ENCODE measurements at regions not wholly inside any gene's neighbourhood (a gene's known extent, or its start where the extent isn't known, plus 50 kb on each side); places are given as distances from the start of the nearest gene placed in this dataset.

- TF ChIP-seq GATA3 (IDR thresholded peaks at IDR 0.05; ENCODE audit: low read depth, low read length): peak; percentile 41; the same call in 1 of the 2 replicates
- TF ChIP-seq GATA2 (IDR thresholded peaks at IDR 0.05; ENCODE audit: low read depth, low read length): no peak
Measured at GRCh38 chr11:109770323-109770722, 322.9 kb upstream of the ZC3H12C start.

GRCh38 chr11:109772892-109773291 lies 320.3 kb upstream of the ZC3H12C start:
- TF ChIP-seq GATA3 (IDR thresholded peaks at IDR 0.05; ENCODE audit: low read depth, low read length): no peak
- no peak for TF ChIP-seq GATA2 (IDR thresholded peaks at IDR 0.05; ENCODE audit: low read depth, low read length)

GRCh38 chr11:109775686-109776085 lies 317.5 kb upstream of the ZC3H12C start:
- TF ChIP-seq GATA3 (IDR thresholded peaks at IDR 0.05; ENCODE audit: low read depth, low read length): no peak
- TF ChIP-seq GATA2 (IDR thresholded peaks at IDR 0.05; ENCODE audit: low read depth, low read length): no peak

GRCh38 chr11:109783014-109783413 lies 310.2 kb upstream of the ZC3H12C start:
- TF ChIP-seq GATA3 (IDR thresholded peaks at IDR 0.05; ENCODE audit: low read depth, low read length) (no peak), GATA2 (IDR thresholded peaks at IDR 0.05; ENCODE audit: low read depth, low read length) (no peak)

- TF ChIP-seq GATA2 (IDR thresholded peaks at IDR 0.05; ENCODE audit: low read depth, low read length): no peak
- TF ChIP-seq GATA3 (IDR thresholded peaks at IDR 0.05; ENCODE audit: low read depth, low read length): no peak
Measured at GRCh38 chr11:109783840-109784239, 309.4 kb upstream of the ZC3H12C start.

GRCh38 chr11:109784536-109784935 lies 308.7 kb upstream of the ZC3H12C start:
- TF ChIP-seq GATA2 (IDR thresholded peaks at IDR 0.05; ENCODE audit: low read depth, low read length) (no peak), GATA3 (IDR thresholded peaks at IDR 0.05; ENCODE audit: low read depth, low read length) (no peak)

- TF ChIP-seq GATA2 (IDR thresholded peaks at IDR 0.05; ENCODE audit: low read depth, low read length) (no peak), GATA3 (IDR thresholded peaks at IDR 0.05; ENCODE audit: low read depth, low read length) (no peak)
Measured at GRCh38 chr11:109785198-109785597, 308.0 kb upstream of the ZC3H12C start.

GRCh38 chr11:109785714-109786113 lies 307.5 kb upstream of the ZC3H12C start:
- TF ChIP-seq GATA3 (IDR thresholded peaks at IDR 0.05; ENCODE audit: low read depth, low read length) (no peak), GATA2 (IDR thresholded peaks at IDR 0.05; ENCODE audit: low read depth, low read length) (peak; percentile 31; the same call in 1 of the 2 replicates)

- peak; percentile 51 for TF ChIP-seq GATA2 (IDR thresholded peaks at IDR 0.05; ENCODE audit: low read depth, low read length)
- TF ChIP-seq GATA3 (IDR thresholded peaks at IDR 0.05; ENCODE audit: low read depth, low read length): no peak
Measured at GRCh38 chr11:109788948-109789490, 304.2 kb upstream of the ZC3H12C start.

- TF ChIP-seq GATA3 (IDR thresholded peaks at IDR 0.05; ENCODE audit: low read depth, low read length): no peak
- no peak for TF ChIP-seq GATA2 (IDR thresholded peaks at IDR 0.05; ENCODE audit: low read depth, low read length)
Measured at GRCh38 chr11:109789901-109790300, 303.3 kb upstream of the ZC3H12C start.

GRCh38 chr11:109791337-109791736 lies 301.9 kb upstream of the ZC3H12C start:
- TF ChIP-seq GATA3 (IDR thresholded peaks at IDR 0.05; ENCODE audit: low read depth, low read length): no peak
- TF ChIP-seq GATA2 (IDR thresholded peaks at IDR 0.05; ENCODE audit: low read depth, low read length): no peak

- no peak for TF ChIP-seq GATA3 (IDR thresholded peaks at IDR 0.05; ENCODE audit: low read depth, low read length)
- no peak for TF ChIP-seq GATA2 (IDR thresholded peaks at IDR 0.05; ENCODE audit: low read depth, low read length)
Measured at GRCh38 chr11:109794501-109794900, 298.7 kb upstream of the ZC3H12C start.

- TF ChIP-seq GATA2 (IDR thresholded peaks at IDR 0.05; ENCODE audit: low read depth, low read length) (no peak), GATA3 (IDR thresholded peaks at IDR 0.05; ENCODE audit: low read depth, low read length) (no peak)
Measured at GRCh38 chr11:109795234-109795633, 298.0 kb upstream of the ZC3H12C start.

GRCh38 chr11:109796253-109796652 lies 296.9 kb upstream of the ZC3H12C start:
- TF ChIP-seq GATA3 (IDR thresholded peaks at IDR 0.05; ENCODE audit: low read depth, low read length) (no peak), GATA2 (IDR thresholded peaks at IDR 0.05; ENCODE audit: low read depth, low read length) (no peak)

GRCh38 chr11:109798521-109798920 lies 294.7 kb upstream of the ZC3H12C start:
- no peak for TF ChIP-seq GATA3 (IDR thresholded peaks at IDR 0.05; ENCODE audit: low read depth, low read length)
- TF ChIP-seq GATA2 (IDR thresholded peaks at IDR 0.05; ENCODE audit: low read depth, low read length): no peak

- TF ChIP-seq GATA2 (IDR thresholded peaks at IDR 0.05; ENCODE audit: low read depth, low read length): no peak
- no peak for TF ChIP-seq GATA3 (IDR thresholded peaks at IDR 0.05; ENCODE audit: low read depth, low read length)
Measured at GRCh38 chr11:109799604-109800003, 293.6 kb upstream of the ZC3H12C start.

Data from SH-SY5Y (cell line).